ENCODE measurements at regions not wholly inside any gene's neighbourhood (a gene's known extent, or its start where the extent isn't known, plus 50 kb on each side); places are given as distances from the start of the nearest gene placed in this dataset.
"Not testable (repeated sequence)": the region's sequence is repeated elsewhere in the genome, so short reads cannot be mapped to it uniquely, and the experiment has no call there.

- not testable (repeated sequence) for DNase-seq (ENCODE audit: low spot score)
Measured at GRCh38 chr2:166743482-166743881, 144.8 kb upstream of the XIRP2 start.

- no peak for DNase-seq (ENCODE audit: low spot score)
Measured at GRCh38 chr2:166727095-166727494, 161.2 kb upstream of the XIRP2 start.

GRCh38 chr2:166725927-166726924 lies 162.1 kb upstream of the XIRP2 start:
- DNase-seq (ENCODE audit: low spot score) = no peak

GRCh38 chr2:166716968-166717367 lies 171.3 kb upstream of the XIRP2 start:
- DNase-seq (ENCODE audit: low spot score) = no peak

GRCh38 chr2:166700079-166700478 lies 188.2 kb upstream of the XIRP2 start:
- DNase-seq (ENCODE audit: low spot score) = no peak

- DNase-seq (ENCODE audit: low spot score) = no peak
Measured at GRCh38 chr2:166695154-166695553, 193.1 kb upstream of the XIRP2 start.

- DNase-seq (ENCODE audit: low spot score) = not testable (repeated sequence)
Measured at GRCh38 chr2:166686057-166686456, 192.0 kb upstream of the SCN7A start.

GRCh38 chr2:166677996-166678395 lies 183.9 kb upstream of the SCN7A start:
- DNase-seq (ENCODE audit: low spot score) = no peak

GRCh38 chr2:166676716-166677115 lies 182.7 kb upstream of the SCN7A start:
- DNase-seq (ENCODE audit: low spot score) = no peak

- DNase-seq (ENCODE audit: low spot score) = no peak
Measured at GRCh38 chr2:166675553-166675952, 181.5 kb upstream of the SCN7A start.

- DNase-seq (ENCODE audit: low spot score) = no peak
Measured at GRCh38 chr2:166673986-166674385, 179.9 kb upstream of the SCN7A start.

- no peak for DNase-seq (ENCODE audit: low spot score)
Measured at GRCh38 chr2:166671801-166672200, 177.8 kb upstream of the SCN7A start.

GRCh38 chr2:166671235-166671634 lies 177.2 kb upstream of the SCN7A start:
- no peak for DNase-seq (ENCODE audit: low spot score)

- DNase-seq (ENCODE audit: low spot score) = no peak
Measured at GRCh38 chr2:166665991-166666940, 172.2 kb upstream of the SCN7A start.

GRCh38 chr2:166661824-166662223 lies 167.8 kb upstream of the SCN7A start:
- no peak for DNase-seq (ENCODE audit: low spot score)

- DNase-seq (ENCODE audit: low spot score) = no peak
Measured at GRCh38 chr2:166661391-166661790, 167.3 kb upstream of the SCN7A start.

- DNase-seq (ENCODE audit: low spot score) = no peak
Measured at GRCh38 chr2:166658901-166659300, 164.9 kb upstream of the SCN7A start.

GRCh38 chr2:166653185-166653813 lies 159.2 kb upstream of the SCN7A start:
- no peak for DNase-seq (ENCODE audit: low spot score)

GRCh38 chr2:166651991-166652390 lies 157.9 kb upstream of the SCN7A start:
- DNase-seq (ENCODE audit: low spot score) = no peak

GRCh38 chr2:166651080-166651675 lies 157.1 kb upstream of the SCN7A start:
- DNase-seq (ENCODE audit: low spot score) = no peak

GRCh38 chr2:166647935-166648334 lies 153.9 kb upstream of the SCN7A start:
- no peak for DNase-seq (ENCODE audit: low spot score)

GRCh38 chr2:166643980-166644379 lies 149.9 kb upstream of the SCN7A start:
- DNase-seq (ENCODE audit: low spot score) = no peak

All from ecto neural progenitor cell (in vitro differentiated cells).